ENCODE measurements at regions not wholly inside any gene's neighbourhood (a gene's known extent, or its start where the extent isn't known, plus 50 kb on each side); places are given as distances from the start of the nearest gene placed in this dataset.

GRCh38 chr3:59308684-59309083, 258.9 kb upstream of the CFAP20DC start:
- no peaks in the 10 kb centered on the region for H3K27me3 ChIP-seq
- TF ChIP-seq CTCF (IDR thresholded peaks at IDR 0.05) = no peak
- H3K27ac ChIP-seq = no peak overlapping the region
- no peaks in the 10 kb centered on the region for H3K4me1 ChIP-seq
- no peak for ATAC-seq
- H3K9me3 ChIP-seq = no peaks in the 10 kb centered on the region
- H3K4me3 ChIP-seq = no peak overlapping the region
- DNase-seq = no peak
- H3K36me3 ChIP-seq = no peaks in the 10 kb centered on the region
- intact Hi-C loops (cut with DNase I) = no loop called here

- H3K27me3 ChIP-seq = no peaks in the 10 kb centered on the region
- H3K4me3 ChIP-seq = no peak overlapping the region
- H3K36me3 ChIP-seq = no peaks in the 10 kb centered on the region
- H3K9me3 ChIP-seq = no peaks in the 10 kb centered on the region
- DNase-seq (no peak), ATAC-seq (no peak)
- TF ChIP-seq CTCF (IDR thresholded peaks at IDR 0.05) = no peak
- H3K27ac ChIP-seq = no peak overlapping the region
- no peaks in the 10 kb centered on the region for H3K4me1 ChIP-seq
- intact Hi-C loops (cut with DNase I) = no loop called here
Measured at GRCh38 chr3:59308001-59308400, 258.2 kb upstream of the CFAP20DC start.

GRCh38 chr3:59306436-59306835, 256.6 kb upstream of the CFAP20DC start:
- no peak for TF ChIP-seq CTCF (IDR thresholded peaks at IDR 0.05)
- Histone ChIP-seq H3K27ac (no peak overlapping the region), H3K9me3 (no peaks in the 10 kb centered on the region), H3K4me1 (peaks cover 0 to 1% of the 10 kb centered on the region in 2 donors), H3K4me3 (no peak overlapping the region), H3K27me3 (no peaks in the 10 kb centered on the region), H3K36me3 (no peaks in the 10 kb centered on the region)
- intact Hi-C loops (cut with DNase I) = no loop called here
- no peak for DNase-seq
- ATAC-seq = no peak

- no peak overlapping the region for H3K4me3 ChIP-seq
- intact Hi-C loops (cut with DNase I) = no loop called here
- peaks cover 0 to 15% of the 10 kb centered on the region in 2 donors for H3K4me1 ChIP-seq
- no peak for ATAC-seq
- TF ChIP-seq CTCF (IDR thresholded peaks at IDR 0.05) = no peak
- no peaks in the 10 kb centered on the region for H3K36me3 ChIP-seq
- H3K9me3 ChIP-seq = no peaks in the 10 kb centered on the region
- no peak overlapping the region for H3K27ac ChIP-seq
- DNase-seq = no peak
- no peaks in the 10 kb centered on the region for H3K27me3 ChIP-seq
Measured at GRCh38 chr3:59304296-59304695, 254.5 kb upstream of the CFAP20DC start.

GRCh38 chr3:59303452-59303851, 253.6 kb upstream of the CFAP20DC start:
- intact Hi-C loops (cut with DNase I) = no loop called here
- ATAC-seq (no peak), DNase-seq (no peak)
- no peak for TF ChIP-seq CTCF (IDR thresholded peaks at IDR 0.05)
- Histone ChIP-seq H3K9me3 (no peaks in the 10 kb centered on the region), H3K36me3 (no peaks in the 10 kb centered on the region), H3K27ac (no peak overlapping the region), H3K4me1 (peaks cover 0 to 15% of the 10 kb centered on the region in 2 donors), H3K4me3 (no peak overlapping the region), H3K27me3 (no peaks in the 10 kb centered on the region)
